Trophoblast cell (in vitro differentiated cells and primary cell): ENCODE measurements at regions not wholly inside any gene's neighbourhood (a gene's known extent, or its start where the extent isn't known, plus 50 kb on each side); places are given as distances from the start of the nearest gene placed in this dataset.
A peak's percentile ranks its signal among the peaks of the same experiment; 100 is the strongest.

Experiments
- DNase-seq, 2 donors: peaks; one replicate each; pipeline ENCODE4 v3.0.0-alpha.2; 2016
- H2AFZ ChIP-seq: 2 replicates; pipeline ENCODE4 v1.6.1; 2013; ENCODE audit warnings: low read length, moderate library complexity, mild to moderate bottlenecking; ENCODE audit not compliant: insufficient read depth, poor library complexity
- H2AK5ac ChIP-seq: 2 replicates; pipeline ENCODE4 v1.6.1; 2013; ENCODE audit warnings: mild to moderate bottlenecking, low read length
- H2BK120ac ChIP-seq: 2 replicates; pipeline ENCODE4 v1.6.1; 2013; ENCODE audit warnings: low read length, mild to moderate bottlenecking, moderate library complexity; ENCODE audit not compliant: insufficient read depth, poor library complexity
- H2BK12ac ChIP-seq: 2 replicates; pipeline ENCODE4 v1.6.1; 2013; ENCODE audit warnings: mild to moderate bottlenecking, low read length, moderate library complexity
- H2BK5ac ChIP-seq: 2 replicates; pipeline ENCODE4 v1.6.1; 2013; ENCODE audit warnings: low read length, low read depth, moderate library complexity, mild to moderate bottlenecking; ENCODE audit not compliant: poor library complexity
- H3K14ac ChIP-seq: 2 replicates; pipeline ENCODE4 v1.6.1; 2013; ENCODE audit warnings: mild to moderate bottlenecking, low read length
- H3K18ac ChIP-seq: 2 replicates; pipeline ENCODE4 v1.6.1; 2013; ENCODE audit warnings: mild to moderate bottlenecking, low read length
- H3K23ac ChIP-seq: 2 replicates; pipeline ENCODE4 v1.6.1; 2013; ENCODE audit warnings: low read length
- H3K27ac ChIP-seq: 2 replicates; pipeline ENCODE4 v1.5.1; 2013; ENCODE audit warnings: low read depth, mild to moderate bottlenecking, inconsistent platforms, low read length, moderate library complexity
- H3K27me3 ChIP-seq: 2 replicates; pipeline ENCODE4 v1.6.1; 2013; ENCODE audit warnings: inconsistent platforms, mild to moderate bottlenecking, low read length, moderate library complexity; ENCODE audit not compliant: insufficient read depth
- H3K36me3 ChIP-seq, 2 experiments: 1 replicate in 1 of 2; 2 replicates in 1 of 2; pipeline ENCODE4 v1.6.1; 2013; ENCODE audit warnings: low read length in 2 of 2, mild to moderate bottlenecking in 2 of 2, moderate library complexity in 1 of 2; ENCODE audit not compliant: insufficient read depth in 2 of 2, control insufficient read depth in 1 of 2
- H3K4ac ChIP-seq: 2 replicates; pipeline ENCODE4 v1.6.1; 2013; ENCODE audit warnings: low read depth, mild to moderate bottlenecking, low read length, moderate library complexity
- H3K4me1 ChIP-seq, 2 experiments: 1 replicate in 1 of 2; 2 replicates in 1 of 2; pipeline ENCODE4 v1.6.1; 2013; ENCODE audit warnings: low read length in 2 of 2, mild to moderate bottlenecking in 2 of 2, moderate library complexity in 1 of 2; ENCODE audit not compliant: insufficient read depth in 2 of 2, control insufficient read depth in 1 of 2
- H3K4me2 ChIP-seq: 2 replicates; pipeline ENCODE4 v1.6.1; 2013; ENCODE audit warnings: inconsistent platforms, mild to moderate bottlenecking, low read length, moderate library complexity
- H3K4me3 ChIP-seq: 2 replicates; pipeline ENCODE4 v1.5.1; 2013; ENCODE audit warnings: mild to moderate bottlenecking, low read depth, low read length, inconsistent platforms
- H3K79me1 ChIP-seq: one replicate; pipeline ENCODE4 v1.6.1; 2013; ENCODE audit warnings: low read length
- H3K79me2 ChIP-seq: 2 replicates; pipeline ENCODE4 v1.6.1; 2013; ENCODE audit warnings: low read length, mild to moderate bottlenecking; ENCODE audit not compliant: control insufficient read depth, insufficient read depth, poor library complexity
- H3K9ac ChIP-seq: 2 replicates; pipeline ENCODE4 v1.6.1; 2013; ENCODE audit warnings: mild to moderate bottlenecking, low read length
- H3K9me3 ChIP-seq: 2 replicates; pipeline ENCODE4 v1.6.1; 2013; ENCODE audit warnings: low read depth, mild to moderate bottlenecking, control low read depth, inconsistent platforms, low read length; ENCODE audit not compliant: insufficient read depth
- H4K12ac ChIP-seq: 2 replicates; pipeline ENCODE4 v1.6.1; 2013; ENCODE audit warnings: low read depth, mild to moderate bottlenecking, low read length, moderate library complexity
- H4K8ac ChIP-seq: 2 replicates; pipeline ENCODE4 v1.6.1; 2013; ENCODE audit warnings: low read depth, mild to moderate bottlenecking, low read length, moderate library complexity
- H4K91ac ChIP-seq: one replicate; pipeline ENCODE4 v1.6.1; 2013; ENCODE audit warnings: low read depth, mild to moderate bottlenecking, low read length, moderate library complexity
- WGBS: extraction: QIAGEN DNeasy Blood & Tissue Kit; methylation state at CpG from one replicate; pipeline ENCODE4 v1.1.7; 2013; ENCODE audit warnings: missing lambda C conversion rate; ENCODE audit not compliant: insufficient read length, insufficient coverage; ENCODE audit errors: extremely low coverage; 5-methylcytosine and 5-hydroxymethylcytosine counted together

- Histone ChIP-seq H4K12ac (no peak overlapping the region), H3K4ac (no peak overlapping the region), H2BK5ac (no peak overlapping the region), H3K18ac (no peak overlapping the region), H3K9me3 (no peaks in the 10 kb centered on the region), H3K4me2 (no peak overlapping the region), H3K36me3 (no peaks in the 10 kb centered on the region), H3K79me2 (no peaks in the 10 kb centered on the region), H4K8ac (no peak overlapping the region), H2BK120ac (no peak overlapping the region), H4K91ac (no peak overlapping the region), H3K23ac (no peak overlapping the region), H3K4me1 (no peaks in the 10 kb centered on the region), H2BK12ac (no peak overlapping the region), H3K14ac (no peak overlapping the region), H3K27me3 (no peaks in the 10 kb centered on the region), H2AFZ (no peak overlapping the region), H3K4me3 (no peak overlapping the region), H3K79me1 (no peaks in the 10 kb centered on the region), H2AK5ac (no peak overlapping the region), H3K27ac (no peak overlapping the region), H3K9ac (no peak overlapping the region)
- WGBS: no CpG with 5 or more reads among the region's 1 CpG
- DNase-seq: no peak
Observed at GRCh38 chr5:54753753-54754152, 231.6 kb downstream of the ESM1 start.

GRCh38 chr5:54753034-54753433 is 232.4 kb downstream of the ESM1 start:
- Histone ChIP-seq H3K4me2 (no peak overlapping the region), H3K27ac (no peak overlapping the region), H3K9ac (no peak overlapping the region), H3K4me1 (no peaks in the 10 kb centered on the region), H3K4ac (no peak overlapping the region), H2BK120ac (no peak overlapping the region), H3K4me3 (no peak overlapping the region), H4K91ac (no peak overlapping the region), H4K12ac (no peak overlapping the region), H4K8ac (no peak overlapping the region), H3K79me2 (no peaks in the 10 kb centered on the region), H2AK5ac (no peak overlapping the region), H3K9me3 (no peaks in the 10 kb centered on the region), H2AFZ (no peak overlapping the region), H3K18ac (no peak overlapping the region), H2BK5ac (no peak overlapping the region), H2BK12ac (no peak overlapping the region), H3K23ac (no peak overlapping the region), H3K14ac (no peak overlapping the region), H3K79me1 (no peaks in the 10 kb centered on the region), H3K27me3 (no peaks in the 10 kb centered on the region), H3K36me3 (no peaks in the 10 kb centered on the region)
- peak in 1 of 2 donors; percentile 28 for DNase-seq
- no CpG with 5 or more reads among the region's 4 CpGs for WGBS

- H2AK5ac ChIP-seq: no peak overlapping the region
- no CpG with 5 or more reads among the region's 4 CpGs for WGBS
- no peak for DNase-seq
- H3K4me3 ChIP-seq: no peak overlapping the region
- H3K4me2 ChIP-seq: no peak overlapping the region
- H3K4ac ChIP-seq: no peak overlapping the region
- no peak overlapping the region for H3K18ac ChIP-seq
- H3K23ac ChIP-seq: no peak overlapping the region
- no peak overlapping the region for H3K9ac ChIP-seq
- no peak overlapping the region for H4K12ac ChIP-seq
- no peak overlapping the region for H4K91ac ChIP-seq
- no peaks in the 10 kb centered on the region for H3K27me3 ChIP-seq
- peaks cover 3% of the 10 kb centered on the region for H3K79me2 ChIP-seq
- H3K4me1 ChIP-seq: peaks cover 4 to 17% of the 10 kb centered on the region in 2 experiments
- H2BK5ac ChIP-seq: no peak overlapping the region
- no peak overlapping the region for H4K8ac ChIP-seq
- H3K36me3 ChIP-seq: no peaks in the 10 kb centered on the region
- no peak overlapping the region for H2AFZ ChIP-seq
- no peaks in the 10 kb centered on the region for H3K9me3 ChIP-seq
- H3K27ac ChIP-seq: no peak overlapping the region
- no peak overlapping the region for H2BK12ac ChIP-seq
- H3K79me1 ChIP-seq: peaks cover 6% of the 10 kb centered on the region
- no peak overlapping the region for H2BK120ac ChIP-seq
- no peak overlapping the region for H3K14ac ChIP-seq
Observed at GRCh38 chr5:54748527-54748926, 231.0 kb downstream of the SNX18 start.

- Histone ChIP-seq H3K36me3 (no peaks in the 10 kb centered on the region), H4K12ac (no peak overlapping the region), H2BK120ac (no peak overlapping the region), H4K8ac (no peak overlapping the region), H3K9ac (no peak overlapping the region), H3K79me2 (peaks cover 3% of the 10 kb centered on the region), H4K91ac (no peak overlapping the region), H2BK5ac (no peak overlapping the region), H3K4me1 (peaks cover 4 to 23% of the 10 kb centered on the region in 2 experiments), H3K4ac (no peak overlapping the region), H3K23ac (no peak overlapping the region), H2BK12ac (no peak overlapping the region), H3K4me3 (no peak overlapping the region), H3K79me1 (peaks cover 11% of the 10 kb centered on the region), H3K27me3 (no peaks in the 10 kb centered on the region), H3K18ac (no peak overlapping the region), H3K9me3 (no peaks in the 10 kb centered on the region), H3K4me2 (no peak overlapping the region), H3K14ac (no peak overlapping the region), H2AK5ac (no peak overlapping the region), H3K27ac (no peak overlapping the region), H2AFZ (no peak overlapping the region)
- DNase-seq: no peak
- WGBS: 100% methylated on average over 5 of the region's 10 CpGs
Observed at GRCh38 chr5:54746777-54747398, 229.3 kb downstream of the SNX18 start.
